DND-41 (cell line): ENCODE measurements at regions not wholly inside any gene's neighbourhood (a gene's known extent, or its start where the extent isn't known, plus 50 kb on each side); places are given as distances from the start of the nearest gene placed in this dataset.

Experiments
- ATAC-seq: fragments of 200-7000 bp; cut with Tn5 transposase; 3 replicates; pipeline ENCODE4 v1.9.1; 2021; ENCODE audit warnings: low read depth; ENCODE audit not compliant: insufficient read depth
- DNase-seq: peaks from one replicate; pipeline ENCODE4 v3.0.0-alpha.2; 2020
- H2AFZ ChIP-seq: 2 replicates; pipeline ENCODE4 v1.6.0; 2012; ENCODE audit warnings: low read depth, low read length
- H3K27ac ChIP-seq: 2 replicates; pipeline ENCODE4 v1.5.1; 2012; ENCODE audit warnings: low read length, inconsistent platforms
- H3K27me3 ChIP-seq: fragments of 200-600 bp; sonication (generic); 2 replicates; pipeline ENCODE4 v1.6.0; 2012; ENCODE audit warnings: low read length, mild to moderate bottlenecking, inconsistent platforms; ENCODE audit not compliant: insufficient read depth, poor library complexity
- H3K36me3 ChIP-seq: 2 replicates; pipeline ENCODE4 v1.5.1; 2012; ENCODE audit warnings: low read length, inconsistent platforms; ENCODE audit not compliant: insufficient read depth
- H3K4me1 ChIP-seq: 2 replicates; pipeline ENCODE4 v1.5.1; 2012; ENCODE audit warnings: mild to moderate bottlenecking, low read length; ENCODE audit not compliant: insufficient read depth
- H3K4me2 ChIP-seq: 2 replicates; pipeline ENCODE4 v1.6.0; 2012; ENCODE audit warnings: mild to moderate bottlenecking, moderate library complexity, low read length, inconsistent platforms; ENCODE audit not compliant: insufficient read depth
- H3K4me3 ChIP-seq, 2 experiments: fragments of 200-600 bp in 1 of 2; shearing (Covaris generic) in 1 of 2; 2 replicates each; pipeline ENCODE4 v1.5.1; 2012 to 2016; ENCODE audit warnings: inconsistent platforms in 2 of 2, low read length in 2 of 2, mild to moderate bottlenecking in 2 of 2, low read depth in 1 of 2, moderate library complexity in 1 of 2
- H3K79me2 ChIP-seq: 2 replicates; pipeline ENCODE4 v1.6.0; 2012; ENCODE audit warnings: low read length, inconsistent platforms; ENCODE audit not compliant: insufficient read depth
- H3K9ac ChIP-seq: 2 replicates; pipeline ENCODE4 v1.6.0; 2012; ENCODE audit warnings: low read depth, mild to moderate bottlenecking, inconsistent platforms, low read length, moderate library complexity
- H3K9me3 ChIP-seq: 2 replicates; pipeline ENCODE4 v1.5.1; 2012; ENCODE audit warnings: low read length, moderate library complexity, mild to moderate bottlenecking, inconsistent platforms; ENCODE audit not compliant: insufficient read depth, severe bottlenecking
- H4K20me1 ChIP-seq: 2 replicates; pipeline ENCODE4 v1.6.0; 2012; ENCODE audit warnings: low read length; ENCODE audit not compliant: insufficient read depth
- EZH2 ChIP-seq: IDR thresholded peaks from 3 replicates; pipeline ENCODE4 v1.6.1; 2012; ENCODE audit warnings: borderline replicate concordance, low read depth, mild to moderate bottlenecking, moderate library complexity, low read length, inconsistent platforms; ENCODE audit not compliant: severe bottlenecking
- TF ChIP-seq, protein P1 (sequence below): IDR thresholded peaks from 2 replicates; pipeline ENCODE4 v1.5.1; 2012; ENCODE audit warnings: borderline replicate concordance, low read length, moderate library complexity, mild to moderate bottlenecking; ENCODE audit not compliant: poor library complexity, severe bottlenecking; ENCODE audit errors: extremely low read depth

- H3K36me3 ChIP-seq = no peaks in the 10 kb centered on the region
- DNase-seq (no peak), ATAC-seq (no peak)
- peaks cover 7% of the 10 kb centered on the region; the same call in 1 of the 2 replicates for H3K4me1 ChIP-seq
- H3K9ac ChIP-seq = no peak overlapping the region
- H3K9me3 ChIP-seq = no peaks in the 10 kb centered on the region
- H3K4me3 ChIP-seq = no peak overlapping the region
- TF ChIP-seq, protein P1, sequence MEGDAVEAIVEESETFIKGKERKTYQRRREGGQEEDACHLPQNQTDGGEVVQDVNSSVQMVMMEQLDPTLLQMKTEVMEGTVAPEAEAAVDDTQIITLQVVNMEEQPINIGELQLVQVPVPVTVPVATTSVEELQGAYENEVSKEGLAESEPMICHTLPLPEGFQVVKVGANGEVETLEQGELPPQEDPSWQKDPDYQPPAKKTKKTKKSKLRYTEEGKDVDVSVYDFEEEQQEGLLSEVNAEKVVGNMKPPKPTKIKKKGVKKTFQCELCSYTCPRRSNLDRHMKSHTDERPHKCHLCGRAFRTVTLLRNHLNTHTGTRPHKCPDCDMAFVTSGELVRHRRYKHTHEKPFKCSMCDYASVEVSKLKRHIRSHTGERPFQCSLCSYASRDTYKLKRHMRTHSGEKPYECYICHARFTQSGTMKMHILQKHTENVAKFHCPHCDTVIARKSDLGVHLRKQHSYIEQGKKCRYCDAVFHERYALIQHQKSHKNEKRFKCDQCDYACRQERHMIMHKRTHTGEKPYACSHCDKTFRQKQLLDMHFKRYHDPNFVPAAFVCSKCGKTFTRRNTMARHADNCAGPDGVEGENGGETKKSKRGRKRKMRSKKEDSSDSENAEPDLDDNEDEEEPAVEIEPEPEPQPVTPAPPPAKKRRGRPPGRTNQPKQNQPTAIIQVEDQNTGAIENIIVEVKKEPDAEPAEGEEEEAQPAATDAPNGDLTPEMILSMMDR = no peak
- TF ChIP-seq EZH2 = no peak
- no peaks in the 10 kb centered on the region for H3K79me2 ChIP-seq
- no peak overlapping the region for H3K27ac ChIP-seq
- no peak overlapping the region for H3K4me2 ChIP-seq
- peaks cover 5% of the 10 kb centered on the region for H3K27me3 ChIP-seq
- H4K20me1 ChIP-seq = no peaks in the 10 kb centered on the region
- H2AFZ ChIP-seq = no peak overlapping the region
Measured at GRCh38 chr15:77542491-77543001, 90.2 kb downstream of the LINGO1 start.

DNA sequence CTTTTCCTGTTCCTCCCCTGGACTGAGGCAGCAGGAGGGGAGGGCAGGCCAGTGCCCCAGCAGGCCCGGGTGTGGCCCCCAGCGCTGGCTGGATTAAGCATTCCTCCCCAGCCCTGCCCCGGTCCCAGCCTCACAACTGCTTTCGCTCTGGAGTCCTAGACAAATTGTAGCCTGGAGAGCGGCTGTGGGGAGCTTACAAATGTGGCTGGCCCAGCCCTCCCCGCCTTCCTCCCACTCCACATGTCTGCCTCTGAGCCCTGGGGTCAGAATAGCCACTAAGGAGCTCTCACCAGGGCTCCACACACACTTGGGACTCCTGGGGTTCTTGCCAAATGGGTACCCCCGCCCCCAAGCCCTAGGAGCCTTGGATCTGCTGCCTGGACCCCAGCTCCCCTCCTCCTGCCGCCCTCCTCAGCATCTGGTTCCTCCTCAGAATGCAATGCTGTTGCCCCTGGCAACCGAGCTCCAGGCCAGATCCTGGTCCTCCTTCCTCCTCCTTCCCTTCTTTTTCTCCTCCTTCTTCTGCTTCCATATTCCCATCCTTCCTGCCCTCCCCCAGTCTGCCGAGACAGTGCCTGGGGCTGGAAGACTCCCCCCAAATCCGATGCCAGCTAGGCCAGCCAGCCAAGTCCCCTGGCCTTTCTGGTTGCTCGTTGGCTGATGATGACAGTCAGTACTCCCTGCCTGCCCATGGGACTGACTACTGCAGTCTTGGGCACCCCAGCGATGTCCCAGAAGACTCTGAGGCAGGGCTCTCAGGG lies 91.1 kb downstream of the LINGO1 start:
- H3K79me2 ChIP-seq = no peaks in the 10 kb centered on the region
- H4K20me1 ChIP-seq = no peaks in the 10 kb centered on the region
- no peak for ATAC-seq
- H3K27me3 ChIP-seq = peaks cover 5% of the 10 kb centered on the region
- H3K36me3 ChIP-seq = no peaks in the 10 kb centered on the region
- no peak for TF ChIP-seq EZH2
- TF ChIP-seq, protein P1 = no peak
- peaks cover 7% of the 10 kb centered on the region; the same call in 1 of the 2 replicates for H3K4me1 ChIP-seq
- H2AFZ ChIP-seq = no peak overlapping the region
- H3K4me3 ChIP-seq = no peak overlapping the region
- no peak overlapping the region for H3K27ac ChIP-seq
- no peaks in the 10 kb centered on the region for H3K9me3 ChIP-seq
- DNase-seq = no peak
- no peak overlapping the region for H3K9ac ChIP-seq
- no peak overlapping the region for H3K4me2 ChIP-seq

- DNase-seq (no peak), ATAC-seq (no peak)
- Histone ChIP-seq H3K4me1 (peaks cover 7% of the 10 kb centered on the region; the same call in 1 of the 2 replicates), H3K79me2 (no peaks in the 10 kb centered on the region), H3K4me2 (no peak overlapping the region), H3K4me3 (no peak overlapping the region), H3K9me3 (no peaks in the 10 kb centered on the region), H3K27me3 (no peaks in the 10 kb centered on the region), H3K27ac (no peak overlapping the region), H3K9ac (no peak overlapping the region), H4K20me1 (no peaks in the 10 kb centered on the region), H3K36me3 (no peaks in the 10 kb centered on the region), H2AFZ (no peak overlapping the region)
- TF ChIP-seq, protein P1 = no peak
- TF ChIP-seq EZH2 = no peak
Measured at GRCh38 chr15:77540312-77541060, 92.2 kb downstream of the LINGO1 start.
